ENCODE measurements at regions not wholly inside any gene's neighbourhood (a gene's known extent, or its start where the extent isn't known, plus 50 kb on each side); places are given as distances from the start of the nearest gene placed in this dataset.
"Not testable (repeated sequence)": the region's sequence is repeated elsewhere in the genome, so short reads cannot be mapped to it uniquely, and the experiment has no call there.

DNA sequence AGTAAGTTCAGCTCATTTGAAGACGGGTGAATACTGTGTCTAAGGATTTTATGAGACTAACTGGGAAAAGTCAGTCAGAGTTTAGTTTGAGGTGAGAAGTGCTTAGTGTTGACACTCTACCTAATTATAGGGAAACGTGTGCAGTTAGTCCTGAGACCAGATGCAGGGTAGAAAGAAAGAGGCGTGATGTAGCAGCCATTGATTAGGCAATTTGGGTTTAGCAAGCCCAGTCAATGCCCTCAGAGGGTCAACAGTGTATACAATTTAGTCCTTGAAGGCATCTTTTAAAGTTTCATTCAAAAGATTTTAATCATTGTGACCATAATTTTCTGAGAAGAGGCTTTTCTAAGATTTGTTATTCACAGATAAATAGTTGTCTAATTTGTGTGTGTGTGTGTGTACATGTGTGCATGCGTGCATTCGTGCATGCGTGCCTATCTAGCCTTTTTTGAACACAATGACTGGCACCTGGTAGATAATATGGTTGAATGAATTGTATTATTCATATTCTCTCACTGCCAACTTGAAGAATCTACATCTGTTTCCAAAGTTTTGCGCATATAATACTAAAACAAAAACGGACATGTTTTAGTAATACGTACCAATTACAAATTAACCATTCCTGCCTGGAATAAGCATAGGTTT, 332.9 kb downstream of the SRGAP2C start:
- DNase-seq (ENCODE audit: low spot score in 2 of 2), result no peak
- H3K36me3 ChIP-seq, result no peaks in the 10 kb centered on the region
- peaks cover 0 to 2% of the 10 kb centered on the region in 2 donors for H3K4me1 ChIP-seq
- peaks cover 7% of the 10 kb centered on the region for H3K27me3 ChIP-seq
- H3K27ac ChIP-seq, result no peak overlapping the region
- TF ChIP-seq, protein P1, sequence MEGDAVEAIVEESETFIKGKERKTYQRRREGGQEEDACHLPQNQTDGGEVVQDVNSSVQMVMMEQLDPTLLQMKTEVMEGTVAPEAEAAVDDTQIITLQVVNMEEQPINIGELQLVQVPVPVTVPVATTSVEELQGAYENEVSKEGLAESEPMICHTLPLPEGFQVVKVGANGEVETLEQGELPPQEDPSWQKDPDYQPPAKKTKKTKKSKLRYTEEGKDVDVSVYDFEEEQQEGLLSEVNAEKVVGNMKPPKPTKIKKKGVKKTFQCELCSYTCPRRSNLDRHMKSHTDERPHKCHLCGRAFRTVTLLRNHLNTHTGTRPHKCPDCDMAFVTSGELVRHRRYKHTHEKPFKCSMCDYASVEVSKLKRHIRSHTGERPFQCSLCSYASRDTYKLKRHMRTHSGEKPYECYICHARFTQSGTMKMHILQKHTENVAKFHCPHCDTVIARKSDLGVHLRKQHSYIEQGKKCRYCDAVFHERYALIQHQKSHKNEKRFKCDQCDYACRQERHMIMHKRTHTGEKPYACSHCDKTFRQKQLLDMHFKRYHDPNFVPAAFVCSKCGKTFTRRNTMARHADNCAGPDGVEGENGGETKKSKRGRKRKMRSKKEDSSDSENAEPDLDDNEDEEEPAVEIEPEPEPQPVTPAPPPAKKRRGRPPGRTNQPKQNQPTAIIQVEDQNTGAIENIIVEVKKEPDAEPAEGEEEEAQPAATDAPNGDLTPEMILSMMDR (IDR thresholded peaks at IDR 0.05), result no peak
- intact Hi-C loops (cut with DNase I), result no loop called here
- H3K4me3 ChIP-seq, result no peak overlapping the region
- peaks cover 0 to 2% of the 10 kb centered on the region in 2 donors for H3K9me3 ChIP-seq

DNA sequence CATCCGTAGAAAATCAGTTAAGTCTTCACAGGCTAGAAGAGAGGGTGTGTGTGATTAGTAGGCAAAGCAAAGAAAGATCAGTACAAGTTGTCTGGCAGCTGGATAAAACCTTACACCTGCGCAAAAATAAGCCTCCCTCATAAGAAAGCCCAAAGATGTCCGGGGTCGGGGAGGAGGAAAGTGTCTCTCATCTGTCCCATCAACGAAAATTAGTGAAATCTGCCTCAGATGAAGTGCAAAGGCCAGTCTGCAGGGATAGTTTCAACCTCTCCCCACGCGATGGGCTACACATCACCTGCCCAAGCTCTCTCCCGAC, 333.9 kb downstream of the SRGAP2C start:
- H3K9me3 ChIP-seq, result peaks cover 0 to 2% of the 10 kb centered on the region in 2 donors
- no peak for DNase-seq (ENCODE audit: low spot score in 2 of 2)
- H3K4me3 ChIP-seq, result peak overlapping the region in 1 of 2 donors; percentile 63
- H3K27ac ChIP-seq, result no peak overlapping the region
- H3K27me3 ChIP-seq, result peaks cover 7% of the 10 kb centered on the region
- no peaks in the 10 kb centered on the region for H3K36me3 ChIP-seq
- peaks cover 0 to 2% of the 10 kb centered on the region in 2 donors for H3K4me1 ChIP-seq
- intact Hi-C loops (cut with DNase I), result no loop called here
- TF ChIP-seq, protein P1 (IDR thresholded peaks at IDR 0.05), result no peak

DNA sequence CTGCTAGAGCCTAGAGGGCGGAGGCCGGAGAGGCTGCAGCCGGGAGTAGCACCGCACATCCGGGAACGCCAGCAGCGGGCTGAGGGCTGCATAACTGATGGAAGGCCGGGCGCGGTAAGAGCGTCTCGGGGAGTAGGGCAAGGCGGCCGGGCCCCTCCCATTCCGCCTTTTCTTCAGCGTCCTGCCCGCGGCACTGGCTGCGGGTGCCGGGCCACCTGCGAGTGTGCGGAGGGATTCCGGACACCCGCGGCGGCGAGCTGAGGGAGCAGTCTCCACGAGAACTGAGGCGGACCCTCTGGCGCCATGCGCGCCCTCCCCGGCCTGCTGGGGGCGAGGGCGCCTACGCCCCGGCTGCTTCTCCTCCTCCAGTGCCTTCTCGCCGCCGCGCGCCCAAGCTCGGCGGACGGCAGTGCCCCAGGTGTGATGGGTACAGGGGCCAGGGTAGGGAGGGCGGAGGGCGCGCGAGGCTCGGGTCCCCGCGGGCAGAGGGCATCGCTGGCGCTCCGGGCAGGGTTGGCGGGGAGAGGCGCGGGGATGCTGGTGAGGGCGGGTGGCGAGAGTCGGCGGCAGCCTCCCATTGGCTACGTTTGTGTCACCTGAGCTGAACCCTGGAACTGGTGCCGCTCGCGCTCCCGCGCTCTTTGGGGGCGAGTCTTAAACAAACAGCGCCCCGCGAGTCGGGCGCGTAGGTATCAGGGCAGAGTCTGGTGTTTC, 334.4 kb downstream of the SRGAP2C start:
- Histone ChIP-seq H3K4me3 (peak overlapping the region; percentile 45 to 63), H3K4me1 (peaks cover 0 to 2% of the 10 kb centered on the region in 2 donors), H3K9me3 (peaks cover 0 to 2% of the 10 kb centered on the region in 2 donors), H3K27me3 (peaks cover 7% of the 10 kb centered on the region), H3K36me3 (no peaks in the 10 kb centered on the region), H3K27ac (peak overlapping the region in 1 of 2 donors; percentile 4)
- peak in 1 of 2 donors; percentile 70 for DNase-seq (ENCODE audit: low spot score in 2 of 2)
- TF ChIP-seq, protein P1 (IDR thresholded peaks at IDR 0.05), result no peak
- intact Hi-C loops (cut with DNase I), result no loop called here

DNA sequence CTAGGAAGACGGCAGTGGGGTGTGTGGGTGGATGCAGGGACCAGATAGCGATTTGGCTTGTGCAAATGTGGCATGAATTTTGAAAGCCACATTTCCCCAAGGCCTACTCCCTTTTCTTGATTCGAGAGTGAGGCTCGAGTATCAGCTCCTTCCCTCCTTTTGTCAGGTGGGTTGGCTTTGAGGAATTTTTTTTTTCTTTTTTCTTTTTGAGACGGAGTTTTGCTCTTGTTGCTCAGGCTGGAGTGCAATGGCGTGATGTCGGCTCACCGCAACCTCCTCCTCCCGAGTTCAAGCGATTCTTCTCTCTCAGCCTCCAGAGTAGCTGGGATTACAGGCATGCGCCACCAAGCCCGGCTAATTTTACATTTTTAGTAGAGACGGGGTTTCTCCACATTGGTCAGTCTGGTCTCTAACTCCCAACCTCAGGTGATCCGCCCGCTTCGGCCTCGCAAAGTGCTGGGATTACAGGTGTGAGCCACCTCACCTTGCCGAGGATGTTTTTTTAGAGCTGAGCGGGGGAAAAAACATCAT, 335.0 kb downstream of the SRGAP2C start:
- DNase-seq (ENCODE audit: low spot score in 2 of 2); H3K27ac ChIP-seq; H3K4me1 ChIP-seq; intact Hi-C loops (cut with DNase I); H3K27me3 ChIP-seq; H3K36me3 ChIP-seq; H3K9me3 ChIP-seq: not testable (repeated sequence)
- peak overlapping the region; percentile 45 to 63 for H3K4me3 ChIP-seq

DNA sequence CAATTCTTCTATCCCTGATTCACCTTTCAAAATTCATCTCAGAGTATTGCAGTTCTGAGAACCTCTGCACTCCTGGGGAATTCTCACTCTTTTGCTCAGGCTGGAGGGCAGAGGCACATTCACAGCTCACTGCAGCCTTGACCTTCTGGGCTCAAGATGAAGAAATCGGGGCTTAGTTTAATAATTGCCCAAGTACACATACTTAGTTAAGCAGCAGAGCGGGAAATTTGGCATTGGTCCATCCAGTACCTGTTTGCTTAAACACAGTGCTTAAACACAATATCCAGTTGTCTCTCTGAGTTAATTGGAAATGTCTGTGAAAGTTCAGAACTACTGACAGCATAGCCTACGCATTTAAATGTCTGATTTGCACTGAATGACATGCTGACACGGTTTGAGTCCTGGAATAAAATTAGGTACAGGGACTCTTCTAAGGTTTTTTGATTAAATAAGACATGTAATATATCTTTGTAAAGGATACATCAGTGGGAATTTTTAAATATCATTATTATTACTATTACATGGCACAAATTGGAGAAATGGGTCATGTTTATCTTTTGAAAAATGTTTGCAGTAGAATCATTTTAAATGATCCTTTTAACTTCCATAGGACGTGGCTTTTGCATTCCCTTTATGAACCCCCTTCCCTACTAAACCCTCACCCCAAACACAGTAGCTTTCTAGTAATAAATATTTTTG, 337.4 kb downstream of the SRGAP2C start:
- Histone ChIP-seq H3K36me3 (no peaks in the 10 kb centered on the region), H3K4me3 (no peak overlapping the region), H3K9me3 (peaks cover 0 to 2% of the 10 kb centered on the region in 2 donors), H3K27me3 (peaks cover 7% of the 10 kb centered on the region), H3K27ac (no peak overlapping the region), H3K4me1 (peaks cover 0 to 2% of the 10 kb centered on the region in 2 donors)
- TF ChIP-seq, protein P1 (IDR thresholded peaks at IDR 0.05), result no peak
- intact Hi-C loops (cut with DNase I), result no loop called here
- no peak for DNase-seq (ENCODE audit: low spot score in 2 of 2)

DNA sequence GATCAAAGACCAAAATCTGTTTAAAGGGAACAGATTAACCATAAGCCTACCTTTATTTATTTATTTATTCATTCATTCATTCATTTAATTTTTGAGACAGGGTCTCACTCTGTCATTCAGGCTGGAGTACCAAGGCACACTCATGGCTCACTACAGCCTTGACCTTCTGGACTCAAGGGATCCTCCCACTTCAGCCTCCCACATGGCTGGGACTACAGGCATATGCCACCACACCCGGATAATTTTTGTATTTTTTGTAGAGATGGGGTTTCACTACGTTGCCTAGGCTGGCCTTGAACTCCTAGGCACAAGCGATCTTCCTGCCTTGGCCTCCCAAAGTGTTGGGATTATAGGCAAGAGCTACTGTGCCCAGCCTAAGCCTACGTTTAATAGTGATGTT, 338.3 kb downstream of the SRGAP2C start:
- H3K36me3 ChIP-seq; H3K27ac ChIP-seq; H3K4me3 ChIP-seq; DNase-seq (ENCODE audit: low spot score in 2 of 2); intact Hi-C loops (cut with DNase I); H3K4me1 ChIP-seq; H3K27me3 ChIP-seq; H3K9me3 ChIP-seq: not testable (repeated sequence)
